Skin epidermis (tissue), 12 donors: ENCODE measurements at regions not wholly inside any gene's neighbourhood (a gene's known extent, or its start where the extent isn't known, plus 50 kb on each side); places are given as distances from the start of the nearest gene placed in this dataset.

ENCODE experiments used
- H3K27ac ChIP-seq, 21 experiments: fragments of 200-600 bp; sonication (generic) in 11 of 21; one replicate each; pipeline ENCODE4 v1.5.0; 2020; ENCODE audit warnings: mild to moderate bottlenecking in 3 of 21, inconsistent platforms in 2 of 21, moderate library complexity in 2 of 21
- H3K4me3 ChIP-seq, 7 experiments: fragments of 200-600 bp; sonication (generic) in 2 of 7; one replicate each; pipeline ENCODE4 v1.5.0; 2020; ENCODE audit warnings: inconsistent platforms in 2 of 7, mild to moderate bottlenecking in 2 of 7, moderate library complexity in 1 of 7

- no peak overlapping the region for H3K4me3 ChIP-seq
- H3K27ac ChIP-seq = no peak overlapping the region
Measured at GRCh38 chr11:59302991-59303390, 55.7 kb upstream of the OR5AN1 start.

DNA sequence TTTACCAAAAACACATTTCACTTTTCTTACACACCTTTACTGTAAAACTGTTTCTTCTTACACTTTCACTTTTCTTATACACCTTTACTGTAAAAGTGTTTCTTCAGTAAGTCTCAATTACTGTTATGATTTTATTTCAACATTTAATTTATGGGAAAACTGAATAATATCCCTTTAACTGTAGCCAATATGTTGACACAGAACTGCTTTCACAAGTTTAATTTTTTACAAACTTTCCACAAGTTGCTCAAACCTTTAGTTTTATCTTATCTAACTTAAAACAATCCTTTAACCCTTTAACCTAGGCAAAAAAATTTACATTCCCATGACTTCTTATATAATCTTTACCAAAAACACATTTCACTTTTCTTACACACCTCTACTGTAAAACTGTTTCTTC is 63.3 kb upstream of the OR5AN1 start:
- no peak overlapping the region for H3K27ac ChIP-seq
- no peak overlapping the region for H3K4me3 ChIP-seq

- no peak overlapping the region for H3K27ac ChIP-seq
- H3K4me3 ChIP-seq = no peak overlapping the region
Measured at GRCh38 chr11:59292611-59293010, 66.1 kb upstream of the OR5AN1 start.

DNA sequence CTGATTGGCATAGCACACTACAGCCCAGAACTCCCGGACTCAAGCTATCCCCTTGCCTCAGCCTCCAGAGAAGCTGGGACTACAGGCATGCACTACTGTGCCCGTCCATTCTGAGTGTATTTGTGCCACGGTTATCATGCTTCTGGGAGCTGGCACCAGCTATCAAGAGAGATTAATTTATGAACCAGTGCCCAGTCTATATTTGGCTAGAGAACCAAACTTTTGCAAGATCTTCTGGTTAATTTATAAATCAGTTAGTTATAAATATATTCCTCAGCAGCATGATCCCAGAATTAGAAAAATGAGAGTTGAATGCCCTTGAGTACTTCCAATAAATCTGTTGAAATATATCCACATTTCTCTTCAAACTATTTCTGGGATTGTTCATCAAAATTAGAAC is 67.5 kb upstream of the OR5AN1 start:
- Histone ChIP-seq H3K27ac (no peak overlapping the region), H3K4me3 (no peak overlapping the region)

DNA sequence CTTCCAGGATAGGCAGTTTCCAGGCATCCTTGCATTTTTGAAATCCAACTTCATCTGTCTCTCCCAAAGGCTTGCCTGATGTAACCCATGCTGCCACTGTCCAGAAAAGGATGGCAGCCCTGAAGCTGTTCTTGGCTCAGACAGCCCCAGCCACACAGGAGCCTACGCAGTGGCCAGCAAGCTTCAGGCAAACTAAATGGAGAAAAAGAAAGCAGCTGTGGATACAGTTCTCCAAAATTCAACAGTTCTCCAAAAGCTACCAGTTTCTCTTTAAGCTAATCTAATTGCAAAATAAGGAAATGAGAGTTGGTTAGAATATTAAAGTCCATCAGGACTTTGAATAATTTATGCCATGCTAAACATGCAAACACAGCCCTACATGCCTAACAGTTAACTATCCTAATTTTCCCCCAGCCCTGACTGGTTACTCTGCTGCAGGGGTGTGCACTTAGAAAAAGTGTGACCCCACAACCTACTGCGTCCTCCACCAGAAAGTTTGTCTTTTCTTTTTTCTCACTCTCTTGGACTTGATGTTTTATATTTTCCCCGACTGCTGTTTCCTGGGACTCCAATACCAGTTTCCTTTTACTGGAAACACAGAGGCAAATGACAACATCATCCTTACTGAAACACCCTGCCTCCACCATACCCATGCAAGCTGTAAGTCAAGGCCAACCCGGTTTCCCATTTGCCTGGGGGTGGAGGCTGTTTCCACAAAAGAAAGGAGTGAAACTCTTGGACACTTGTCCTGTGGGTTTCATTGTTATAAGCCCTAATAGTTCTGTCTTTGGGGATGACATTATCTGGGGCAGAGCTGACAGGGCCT is 69.1 kb upstream of the OR5AN1 start:
- Histone ChIP-seq H3K4me3 (no peak overlapping the region), H3K27ac (peak overlapping the region in 1 of 21 experiments; percentile 48)

GRCh38 chr11:59285716-59286260 is 72.9 kb upstream of the OR5AN1 start:
- Histone ChIP-seq H3K27ac (peak overlapping the region in 1 of 21 experiments; percentile 8), H3K4me3 (no peak overlapping the region)

DNA sequence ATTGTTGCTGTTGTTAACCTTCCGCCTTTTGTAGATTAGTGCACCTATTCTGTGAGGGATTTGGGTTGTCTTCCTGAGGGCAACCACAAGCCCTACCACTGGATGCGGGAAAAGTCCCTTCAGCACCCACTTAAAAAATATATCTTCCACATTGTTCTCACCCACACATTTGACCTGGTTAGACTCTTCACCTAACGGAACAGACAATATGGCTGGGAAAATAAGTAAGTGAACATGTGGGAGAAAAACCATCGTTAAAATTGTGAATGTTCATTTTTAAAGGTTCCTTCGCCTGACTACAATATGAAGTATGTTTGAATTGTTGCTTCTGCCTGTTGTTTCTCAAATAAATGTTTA is 72.0 kb upstream of the MPEG1 start:
- Histone ChIP-seq H3K4me3 (no peak overlapping the region), H3K27ac (no peak overlapping the region)

DNA sequence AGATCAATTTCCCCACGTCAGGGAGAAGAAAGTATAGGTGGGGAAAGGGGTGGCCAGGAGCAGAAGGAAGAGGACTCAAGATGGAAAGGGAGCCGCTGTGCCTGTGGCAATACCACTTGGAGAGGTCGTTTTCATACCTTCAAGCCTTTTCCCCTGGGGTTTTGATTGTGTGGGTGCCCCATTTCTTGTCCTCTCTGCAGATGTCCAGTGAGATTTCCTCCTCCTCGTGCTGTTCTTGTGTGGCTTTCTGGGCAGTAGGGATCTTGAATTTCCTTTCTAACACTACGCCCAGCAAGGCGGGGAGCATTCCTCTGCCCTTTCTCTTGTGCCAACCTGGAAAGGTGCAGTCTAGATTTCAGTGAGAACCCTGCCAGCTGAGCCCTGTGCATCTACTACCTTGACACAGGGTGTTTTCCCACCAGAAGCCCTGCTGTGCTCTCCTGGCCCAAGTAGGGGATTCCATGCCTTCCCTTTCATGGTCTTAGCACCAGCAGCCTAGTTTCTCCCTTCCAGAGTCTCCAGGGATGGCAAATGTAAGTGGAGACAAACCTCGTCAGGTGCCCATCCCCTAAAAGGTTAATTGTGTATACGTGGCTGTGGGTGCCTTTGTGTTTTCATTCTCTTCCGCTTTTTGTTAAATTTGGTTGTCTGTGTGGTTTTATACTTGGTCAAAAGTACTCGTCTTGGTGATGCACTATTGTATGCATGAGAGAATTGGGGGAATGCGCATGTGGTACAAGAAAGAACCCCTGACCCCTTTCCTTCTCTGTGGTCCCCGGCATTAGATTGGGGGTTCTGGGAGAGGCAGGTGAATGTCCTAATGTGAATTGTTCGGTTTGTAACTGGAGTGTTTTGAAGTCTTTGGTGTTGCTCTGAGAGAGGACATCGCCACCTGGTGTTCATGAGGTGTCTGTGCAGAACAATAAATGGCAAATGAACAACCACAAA is 71.4 kb upstream of the MPEG1 start:
- Histone ChIP-seq H3K27ac (peak overlapping the region in 5 of 21 experiments; percentile 7 to 46 (median 17)), H3K4me3 (no peak overlapping the region)

- Histone ChIP-seq H3K4me3 (no peak overlapping the region), H3K27ac (peak overlapping the region in 3 of 21 experiments; percentile 7 to 46 (median 26))
Measured at GRCh38 chr11:59283311-59283710, 70.6 kb upstream of the MPEG1 start.

- Histone ChIP-seq H3K4me3 (no peak overlapping the region), H3K27ac (no peak overlapping the region)
Measured at GRCh38 chr11:59281177-59281576, 68.5 kb upstream of the MPEG1 start.

- Histone ChIP-seq H3K4me3 (no peak overlapping the region), H3K27ac (peak overlapping the region in 4 of 21 experiments; percentile 12 to 62 (median 39))
Measured at GRCh38 chr11:59273373-59273841, 60.7 kb upstream of the MPEG1 start.

DNA sequence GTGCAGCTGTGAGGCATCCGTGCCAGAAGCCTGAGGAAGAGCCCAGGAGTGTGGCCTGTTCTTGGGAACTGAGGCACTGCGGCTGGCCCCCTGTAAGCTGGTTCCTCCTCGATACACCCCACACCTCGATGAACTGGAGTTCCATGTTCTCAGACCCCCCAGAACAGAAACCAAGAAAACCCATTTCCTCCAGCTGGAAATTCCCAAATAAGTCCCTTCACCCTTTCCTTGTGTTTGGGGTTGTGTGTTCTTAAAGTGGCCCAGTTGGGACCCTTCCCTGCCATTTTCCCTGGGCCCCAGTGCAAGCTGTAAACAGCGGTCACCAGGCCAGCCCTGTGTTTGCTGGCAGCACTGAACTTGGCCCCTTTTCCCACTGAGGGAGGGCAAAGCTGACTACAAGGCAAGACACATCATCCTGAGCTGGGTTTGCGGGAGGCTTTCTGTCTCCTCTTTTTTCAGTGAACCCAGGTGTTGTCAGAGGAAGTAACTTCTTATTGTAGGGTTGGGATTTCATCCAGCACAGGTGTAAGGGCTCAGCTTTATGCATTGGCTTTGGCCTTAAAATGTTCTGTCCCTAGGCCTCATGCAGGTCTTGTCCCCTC is 60.1 kb upstream of the MPEG1 start:
- Histone ChIP-seq H3K4me3 (no peak overlapping the region), H3K27ac (peak overlapping the region in 4 of 21 experiments; percentile 13 to 62 (median 39))

GRCh38 chr11:59271811-59272327 is 59.1 kb upstream of the MPEG1 start:
- Histone ChIP-seq H3K4me3 (no peak overlapping the region), H3K27ac (peak overlapping the region in 1 of 21 experiments; percentile 37)

DNA sequence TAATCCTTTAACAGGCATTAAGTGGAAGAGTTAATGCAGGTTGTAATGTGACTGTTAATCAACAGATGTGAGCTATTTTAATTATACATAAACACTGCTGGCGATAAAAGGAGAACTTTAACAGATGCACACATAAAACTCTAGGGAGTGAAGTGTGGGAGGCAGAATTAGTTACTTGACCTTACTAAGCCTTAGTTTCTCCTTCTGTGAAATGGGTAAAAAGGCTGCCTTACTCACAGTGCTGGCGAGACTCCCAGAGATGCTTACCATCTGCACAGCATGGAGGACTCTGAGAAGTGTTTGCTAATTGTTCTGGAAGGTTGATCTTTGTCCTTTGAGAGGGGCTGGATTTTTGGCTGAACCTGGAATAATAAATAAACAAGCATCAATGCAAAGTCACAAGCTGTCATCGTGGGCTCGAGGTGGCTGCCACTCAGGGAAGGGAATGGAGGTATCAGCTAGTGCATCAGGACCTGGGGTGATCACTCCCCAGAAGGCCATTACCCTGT is 58.6 kb upstream of the MPEG1 start:
- H3K4me3 ChIP-seq = no peak overlapping the region
- no peak overlapping the region for H3K27ac ChIP-seq

DNA sequence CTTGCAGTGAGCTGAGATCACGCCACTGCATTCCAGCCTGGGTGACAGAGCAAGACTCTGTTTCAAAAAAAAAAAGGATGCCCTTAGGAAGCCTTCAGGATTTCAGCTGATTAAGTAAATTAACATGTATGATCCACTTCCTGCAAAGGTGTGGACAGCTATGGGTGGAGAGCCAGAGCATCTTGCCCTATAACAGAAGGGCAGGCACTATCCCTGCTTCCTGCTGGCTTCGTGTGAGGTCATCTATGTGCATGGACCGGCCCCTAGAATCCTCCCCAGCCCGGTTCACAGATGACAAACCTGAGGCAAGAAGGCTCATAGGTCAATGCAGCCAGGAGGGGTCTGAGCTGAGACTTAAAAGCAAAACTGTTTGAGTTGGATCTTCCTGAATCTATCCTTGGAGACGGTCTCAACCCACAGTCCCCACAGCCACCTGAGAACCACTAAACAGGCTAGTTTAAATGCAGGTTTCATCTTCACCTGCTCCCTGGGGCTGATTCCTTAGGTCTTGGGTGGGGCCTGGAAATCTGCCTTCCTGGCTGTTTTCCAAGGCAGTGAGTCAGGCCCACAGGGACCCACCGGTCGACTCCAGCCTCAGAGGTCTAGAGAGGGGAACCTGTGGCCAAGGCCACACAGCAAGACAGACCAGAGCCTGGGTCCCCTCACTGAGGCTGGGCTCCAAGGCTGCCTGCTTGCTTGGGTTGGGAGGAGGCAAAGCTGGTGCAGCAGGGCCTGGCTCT is 55.2 kb upstream of the MPEG1 start:
- Histone ChIP-seq H3K4me3 (no peak overlapping the region), H3K27ac (no peak overlapping the region)

DNA sequence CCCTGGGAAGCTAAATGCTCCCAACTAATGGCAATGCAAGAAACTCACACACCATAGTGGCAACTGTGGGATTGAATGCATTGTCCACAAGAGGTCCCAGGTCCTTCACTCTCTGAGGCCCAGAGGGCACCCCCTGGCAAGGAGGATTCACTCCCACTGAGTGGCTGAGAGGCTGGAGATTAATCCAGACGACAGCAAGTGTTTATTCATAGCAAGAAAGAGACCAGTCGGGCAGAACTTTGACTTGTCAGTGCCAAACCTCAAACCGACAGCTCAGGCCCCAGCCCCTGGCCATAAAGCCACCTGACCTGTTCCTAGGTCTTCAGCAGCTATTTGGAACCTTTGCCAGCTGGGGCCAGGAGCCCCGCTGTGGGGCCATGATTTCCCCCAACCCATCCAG is 54.5 kb upstream of the MPEG1 start:
- Histone ChIP-seq H3K27ac (no peak overlapping the region), H3K4me3 (no peak overlapping the region)

GRCh38 chr11:59266491-59266890 is 53.8 kb upstream of the MPEG1 start:
- Histone ChIP-seq H3K27ac (no peak overlapping the region), H3K4me3 (no peak overlapping the region)

- H3K27ac ChIP-seq = no peak overlapping the region
Measured at GRCh38 chr11:59265735-59266134, 53.0 kb upstream of the MPEG1 start.

GRCh38 chr11:59264736-59265135 is 52.0 kb upstream of the MPEG1 start:
- Histone ChIP-seq H3K27ac (no peak overlapping the region), H3K4me3 (no peak overlapping the region)

More at GRCh38 chr11:59265735-59266134, 53.0 kb upstream of the MPEG1 start:
- H3K4me3 ChIP-seq = no peak overlapping the region
